RPMI8226 (cell line): ENCODE measurements at regions not wholly inside any gene's neighbourhood (a gene's known extent, or its start where the extent isn't known, plus 50 kb on each side); places are given as distances from the start of the nearest gene placed in this dataset.

Experiments
- DNase-seq: peaks from one replicate; pipeline ENCODE4 v3.0.0-alpha.2; 2015

GRCh38 chr5:36355516-36355915, 53.8 kb upstream of the RANBP3L start:
- DNase-seq: no peak

GRCh38 chr5:36356915-36357314, 55.2 kb upstream of the RANBP3L start:
- DNase-seq: no peak

GRCh38 chr5:36357391-36357975, 55.8 kb upstream of the RANBP3L start:
- DNase-seq: no peak

GRCh38 chr5:36359267-36359666, 57.6 kb upstream of the RANBP3L start:
- DNase-seq: no peak

- DNase-seq: no peak
Measured at GRCh38 chr5:36360307-36360706, 58.6 kb upstream of the RANBP3L start.

- DNase-seq: no peak
Measured at GRCh38 chr5:36363101-36363500, 61.4 kb upstream of the RANBP3L start.

- no peak for DNase-seq
Measured at GRCh38 chr5:36363744-36364143, 62.0 kb upstream of the RANBP3L start.

GRCh38 chr5:36364473-36364872, 62.8 kb upstream of the RANBP3L start:
- no peak for DNase-seq

GRCh38 chr5:36365896-36366295, 64.2 kb upstream of the RANBP3L start:
- no peak for DNase-seq

GRCh38 chr5:36366883-36367282, 65.2 kb upstream of the RANBP3L start:
- DNase-seq: no peak

GRCh38 chr5:36367524-36367923, 65.8 kb upstream of the RANBP3L start:
- no peak for DNase-seq

- no peak for DNase-seq
Measured at GRCh38 chr5:36369219-36369690, 67.6 kb upstream of the RANBP3L start.

- DNase-seq: no peak
Measured at GRCh38 chr5:36370073-36370472, 68.4 kb upstream of the RANBP3L start.

- DNase-seq: no peak
Measured at GRCh38 chr5:36371366-36371765, 69.7 kb upstream of the RANBP3L start.

- no peak for DNase-seq
Measured at GRCh38 chr5:36373527-36374086, 71.9 kb upstream of the RANBP3L start.

- DNase-seq: no peak
Measured at GRCh38 chr5:36374266-36374862, 72.7 kb upstream of the RANBP3L start.

- no peak for DNase-seq
Measured at GRCh38 chr5:36377192-36377591, 75.5 kb upstream of the RANBP3L start.

- DNase-seq: no peak
Measured at GRCh38 chr5:36378551-36378950, 76.8 kb upstream of the RANBP3L start.

- no peak for DNase-seq
Measured at GRCh38 chr5:36382890-36383289, 81.2 kb upstream of the RANBP3L start.

- no peak for DNase-seq
Measured at GRCh38 chr5:36383942-36384341, 82.2 kb upstream of the RANBP3L start.

- no peak for DNase-seq
Measured at GRCh38 chr5:36384845-36385244, 83.1 kb upstream of the RANBP3L start.

GRCh38 chr5:36385495-36385894, 83.8 kb upstream of the RANBP3L start:
- no peak for DNase-seq

- no peak for DNase-seq
Measured at GRCh38 chr5:36388288-36388687, 86.6 kb upstream of the RANBP3L start.

GRCh38 chr5:36389245-36389644, 87.5 kb upstream of the RANBP3L start:
- no peak for DNase-seq

GRCh38 chr5:36390640-36391039, 88.9 kb upstream of the RANBP3L start:
- DNase-seq: no peak
